Ovary (tissue), 3 donors: ENCODE measurements at regions not wholly inside any gene's neighbourhood (a gene's known extent, or its start where the extent isn't known, plus 50 kb on each side); places are given as distances from the start of the nearest gene placed in this dataset.

Source experiments
- CTCF ChIP-seq, 3 donors: fragments of 450-650 bp in 2 of 3; fragments of 200-600 bp in 1 of 3; IDR thresholded peaks; one replicate each; pipeline versions ENCODE4 v1.5.1 to v1.8.0; 2016 to 2022; ENCODE audit warnings: antibody characterized with exemption in 3 of 3, mild to moderate bottlenecking in 1 of 3
- EP300 ChIP-seq: sonication (generic); formaldehyde crosslinking; IDR thresholded peaks from one replicate; pipeline ENCODE4 v1.6.1; 2017; ENCODE audit warnings: antibody characterized with exemption
- POLR2A ChIP-seq: fragments of 450-650 bp; IDR thresholded peaks from one replicate; pipeline ENCODE4 v1.6.1; 2017; ENCODE audit warnings: antibody characterized with exemption, mild to moderate bottlenecking, moderate library complexity
- donor health status: DM: no; HTN: no; CAD: no.

DNA sequence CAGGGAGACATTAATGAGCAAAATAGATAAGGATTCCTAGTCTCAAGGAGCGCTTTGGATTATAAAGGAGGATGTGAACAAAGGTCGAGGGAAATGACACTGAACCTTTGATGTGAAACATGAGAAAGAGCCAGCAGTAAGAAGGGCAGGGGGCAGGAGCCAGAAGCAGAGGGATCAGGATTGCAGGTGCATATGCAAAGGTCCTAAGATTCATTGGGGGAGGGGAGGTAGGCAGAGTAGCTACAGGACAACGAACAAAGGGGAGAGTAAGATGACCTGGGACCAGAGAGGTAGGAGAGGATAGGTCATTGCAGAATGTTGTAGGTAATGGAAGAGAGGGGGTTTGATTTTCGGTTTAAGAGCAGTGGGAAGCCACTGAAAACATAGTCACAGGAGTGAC, 129.2 kb upstream of the TRPM3 start:
- no peak for TF ChIP-seq CTCF (IDR thresholded peaks at IDR 0.05)
- no peak for TF ChIP-seq POLR2A
- no peak for TF ChIP-seq EP300
